NCI-H446 treated with DMSO at 0.1 percent for 48 hours (cell line): ENCODE measurements at regions not wholly inside any gene's neighbourhood (a gene's known extent, or its start where the extent isn't known, plus 50 kb on each side); places are given as distances from the start of the nearest gene placed in this dataset.
A peak's percentile ranks its signal among the peaks of the same experiment; 100 is the strongest.

Source experiments
- DNase-seq: peaks from one replicate; lab custom pipeline; 2025; lab: John Stamatoyannopoulos, UW

DNA sequence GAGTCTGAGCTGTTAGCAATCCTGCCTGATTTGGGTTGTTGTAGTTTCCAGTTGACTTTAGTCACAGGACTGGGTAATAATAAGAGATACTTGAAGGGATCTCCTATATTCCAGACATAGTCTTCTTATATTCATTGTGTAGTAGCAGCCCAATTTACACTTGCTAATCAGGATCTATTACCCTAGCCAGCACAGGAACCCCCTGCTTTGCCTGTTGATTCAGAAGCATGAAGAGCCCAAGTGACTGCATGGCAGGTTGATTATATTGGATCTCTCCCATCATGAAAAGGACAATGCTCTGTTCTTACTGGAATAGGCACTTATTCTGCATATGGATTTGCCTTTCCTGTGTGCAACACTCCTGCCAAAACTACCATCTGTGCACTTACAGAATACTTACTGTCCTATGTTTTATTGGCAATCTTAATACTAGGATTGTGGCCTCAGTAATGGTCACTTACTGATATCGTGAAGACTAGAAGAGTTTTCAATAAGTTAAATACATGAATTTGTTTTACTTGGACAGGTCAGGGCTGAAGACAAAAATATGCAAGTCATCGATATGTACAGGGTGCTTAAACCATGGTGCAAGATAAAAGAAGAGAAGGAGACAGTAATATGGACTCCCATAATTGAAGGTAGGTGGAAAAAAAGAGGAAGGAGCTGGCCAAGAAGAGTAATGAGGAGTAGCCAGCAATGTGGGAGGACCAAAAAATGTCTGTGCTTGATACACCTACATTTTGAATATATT, 304.1 kb downstream of the MCTP2 start:
- peak; percentile 5 for DNase-seq

DNA sequence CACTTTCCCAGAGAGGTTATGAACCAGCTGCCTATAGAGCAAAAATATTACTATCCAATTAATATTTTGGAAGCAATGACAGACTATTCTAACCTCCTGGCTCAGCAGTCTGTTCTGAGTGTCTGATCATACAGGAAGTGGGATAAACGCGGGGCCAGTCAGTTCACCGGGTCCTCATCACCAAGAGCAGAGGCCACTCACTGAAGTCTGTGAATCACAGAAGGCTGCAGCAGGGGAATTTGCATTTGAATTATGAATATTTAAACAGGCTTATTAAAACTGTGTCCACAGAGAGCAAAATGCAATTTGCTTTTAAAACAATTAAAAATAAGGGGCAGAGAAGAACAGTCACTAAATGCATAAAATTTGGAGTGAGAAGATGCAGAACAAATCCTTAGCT, 305.2 kb downstream of the MCTP2 start:
- DNase-seq, result no peak

DNA sequence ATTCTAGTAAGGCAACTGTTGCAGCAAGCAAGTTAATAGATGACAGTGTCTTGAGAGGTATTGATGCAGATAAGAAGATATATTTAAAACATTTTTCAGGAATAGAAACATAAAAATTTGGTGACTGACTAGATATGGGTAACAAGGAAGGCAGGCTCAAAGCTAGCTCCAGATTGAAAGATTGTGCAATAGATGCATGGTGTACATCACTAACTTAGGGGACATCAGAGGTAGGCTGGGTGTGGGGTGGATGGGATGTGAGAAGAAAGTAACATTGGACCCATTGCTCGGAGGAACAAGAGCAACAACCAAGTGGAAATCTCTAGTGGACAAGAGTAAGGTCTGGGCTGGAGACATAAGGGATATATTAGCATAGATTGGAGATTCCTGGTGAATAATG, 306.9 kb downstream of the MCTP2 start:
- no peak for DNase-seq

- no peak for DNase-seq
These were observed 311.0 kb downstream of the MCTP2 start for GRCh38 chr15:94542391-94542790.

- DNase-seq, result no peak
These were observed 315.4 kb downstream of the MCTP2 start for GRCh38 chr15:94546808-94547207.

DNA sequence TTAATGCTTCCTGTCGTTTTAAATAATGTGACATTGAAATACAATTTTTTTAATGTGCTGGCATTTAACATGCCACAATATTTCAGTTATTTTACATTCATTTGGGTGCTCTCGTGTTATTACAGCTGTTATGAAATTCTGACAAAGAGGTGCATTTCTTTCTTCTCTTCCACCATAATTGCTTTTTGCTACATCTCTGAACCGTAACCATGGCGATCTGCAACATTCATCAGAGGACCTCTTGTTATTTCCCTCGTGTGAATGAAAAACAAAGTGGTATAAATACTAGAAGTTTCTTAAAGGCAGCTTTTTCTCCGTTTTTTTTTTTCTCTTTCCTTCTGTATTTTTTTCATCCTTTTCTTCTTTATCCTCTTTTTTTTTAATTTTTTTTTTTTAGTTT, 316.4 kb downstream of the MCTP2 start:
- DNase-seq, result no peak

- no peak for DNase-seq
These were observed 324.6 kb downstream of the MCTP2 start for GRCh38 chr15:94555841-94556519.

DNA sequence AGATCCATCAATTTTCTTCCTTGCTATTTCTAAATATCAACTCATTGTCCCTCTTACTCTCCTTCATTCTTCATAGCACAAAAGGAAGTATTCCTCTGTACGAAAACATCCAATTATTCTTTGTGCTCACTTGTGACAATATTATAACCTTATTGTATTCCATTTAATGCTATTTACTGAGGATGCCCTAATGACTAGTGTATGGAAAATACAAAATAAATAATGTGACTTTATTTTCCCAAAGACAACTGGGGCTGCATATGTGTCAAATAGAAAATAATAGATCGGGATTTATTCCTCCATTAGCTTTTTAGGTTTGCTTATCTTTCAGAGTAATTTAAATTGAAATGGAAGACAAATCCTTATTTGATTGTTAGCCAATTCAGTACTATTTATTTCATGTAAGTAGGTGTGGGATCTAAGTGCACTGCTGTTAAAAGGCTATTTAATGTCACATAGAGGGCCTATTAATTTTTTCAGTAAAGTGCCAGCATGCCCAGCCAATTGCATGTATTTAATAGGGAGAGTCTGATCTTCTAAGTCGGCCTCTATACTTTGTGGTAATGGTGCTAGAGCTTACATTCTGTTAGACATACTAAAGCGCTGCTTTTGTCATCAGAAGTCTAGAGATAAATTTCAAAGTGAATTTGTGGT, 329.8 kb downstream of the MCTP2 start:
- no peak for DNase-seq

GRCh38 chr15:94563456-94563855, 332.1 kb downstream of the MCTP2 start:
- DNase-seq, result no peak

DNA sequence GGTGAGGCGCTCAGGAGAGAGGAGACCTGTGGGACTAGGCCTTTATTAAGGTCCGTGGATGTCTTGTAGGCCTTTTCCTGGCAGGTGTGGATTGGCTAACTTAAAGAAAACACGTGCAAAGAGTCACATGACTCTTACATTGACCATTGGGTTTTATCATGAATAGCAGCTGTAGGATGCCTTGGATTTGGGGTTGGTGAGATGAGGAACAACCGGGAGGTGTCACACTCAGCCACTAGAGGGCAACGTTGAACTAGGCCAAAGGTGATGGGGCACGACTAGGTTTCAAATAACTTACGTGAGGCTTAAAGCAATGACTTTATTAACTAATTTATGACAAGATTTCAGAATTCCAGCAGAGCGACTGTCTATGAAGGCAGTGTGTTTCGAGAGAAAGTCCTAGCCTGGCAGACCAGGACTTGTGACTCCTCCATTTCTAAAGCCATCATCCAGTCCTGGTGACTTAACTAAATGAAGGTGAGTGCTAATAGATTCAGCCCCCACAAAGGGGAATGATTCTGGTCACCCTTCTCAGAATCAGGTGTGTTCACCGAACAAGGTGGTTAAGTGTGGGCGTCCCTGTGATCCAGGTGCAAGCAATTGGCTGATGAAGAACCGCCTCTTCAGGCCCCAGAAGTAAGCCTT, 345.6 kb downstream of the MCTP2 start:
- no peak for DNase-seq

GRCh38 chr15:94579286-94579685, 347.9 kb downstream of the MCTP2 start:
- DNase-seq, result no peak

GRCh38 chr15:94580211-94580885, 349.0 kb downstream of the MCTP2 start:
- no peak for DNase-seq

DNA sequence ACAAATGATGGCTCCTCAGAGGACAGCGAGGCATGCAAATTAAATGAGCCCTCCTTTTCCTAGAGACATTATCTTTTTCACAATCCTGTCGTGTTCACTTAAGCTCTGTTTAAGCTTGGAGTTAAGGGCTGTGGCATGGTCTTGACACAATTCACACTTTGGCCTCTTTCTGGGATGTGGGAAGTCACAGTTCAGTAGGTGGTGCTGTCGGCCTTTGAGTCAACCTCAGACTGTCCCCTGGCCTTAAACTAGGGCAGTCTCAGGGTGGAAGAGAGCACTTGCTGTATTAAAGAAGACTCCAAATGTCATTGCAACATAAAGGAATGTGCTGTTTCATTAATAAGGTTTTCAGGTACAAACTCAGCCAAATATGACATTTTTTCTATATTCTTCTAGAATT, 351.0 kb downstream of the MCTP2 start:
- no peak for DNase-seq

DNA sequence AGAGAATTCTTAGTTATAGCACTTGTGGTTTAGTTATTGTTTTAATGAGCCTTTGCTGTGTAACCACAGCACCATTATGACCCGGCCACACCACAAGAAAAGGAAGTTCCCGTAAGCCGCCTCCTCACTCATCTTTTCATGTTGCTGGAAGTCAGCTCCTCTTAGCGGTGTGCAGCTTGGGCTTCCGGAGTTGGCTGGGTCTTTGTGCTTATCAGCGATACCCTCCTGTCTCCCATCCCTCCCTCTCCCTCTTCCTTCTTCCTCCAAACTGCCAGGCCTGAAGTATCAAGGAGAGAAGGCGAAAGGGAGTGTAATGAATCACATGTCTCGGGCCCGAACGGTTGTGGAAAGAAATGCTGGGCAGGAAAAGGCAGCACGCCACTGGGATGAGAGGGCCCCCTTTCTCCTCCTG, 353.5 kb downstream of the MCTP2 start:
- DNase-seq, result no peak

DNA sequence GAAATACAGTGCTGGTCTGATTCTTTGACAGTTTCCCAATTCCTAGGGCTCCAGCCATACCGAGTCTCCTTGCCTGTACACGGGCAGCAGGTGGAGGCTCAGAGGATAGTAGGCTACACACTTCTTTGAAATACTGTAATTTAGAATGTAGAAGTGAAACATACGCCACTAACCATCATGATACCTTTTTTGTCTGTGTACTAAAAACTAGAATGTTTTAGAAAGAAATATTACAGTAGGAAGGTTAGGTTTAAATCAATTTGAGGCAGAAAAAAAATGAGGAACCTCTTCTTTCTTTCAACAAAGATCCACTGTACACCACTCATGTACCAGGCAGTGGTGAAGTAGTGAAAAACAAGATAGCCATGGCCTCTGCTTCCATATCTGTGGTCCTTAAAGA, 354.7 kb downstream of the MCTP2 start:
- no peak for DNase-seq

DNA sequence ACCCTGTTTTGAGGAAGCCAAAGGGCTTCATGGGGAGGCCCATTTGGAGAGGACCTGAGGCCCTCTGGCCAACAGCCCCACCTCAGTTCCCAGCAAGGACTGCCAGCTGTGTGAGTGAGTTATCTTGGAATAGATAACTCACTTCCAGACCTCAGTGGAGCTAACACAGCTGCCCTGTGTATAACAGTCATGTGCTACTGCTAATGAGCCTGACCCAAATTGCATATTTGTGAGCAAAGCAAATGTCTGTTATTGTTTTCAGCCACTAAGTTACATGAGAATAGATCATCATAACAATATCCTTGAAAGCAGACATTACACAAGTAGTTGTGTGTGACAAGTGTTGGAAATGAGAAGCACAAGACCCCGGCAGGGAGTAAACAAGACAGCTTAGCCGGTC, 355.8 kb downstream of the MCTP2 start:
- no peak for DNase-seq

DNA sequence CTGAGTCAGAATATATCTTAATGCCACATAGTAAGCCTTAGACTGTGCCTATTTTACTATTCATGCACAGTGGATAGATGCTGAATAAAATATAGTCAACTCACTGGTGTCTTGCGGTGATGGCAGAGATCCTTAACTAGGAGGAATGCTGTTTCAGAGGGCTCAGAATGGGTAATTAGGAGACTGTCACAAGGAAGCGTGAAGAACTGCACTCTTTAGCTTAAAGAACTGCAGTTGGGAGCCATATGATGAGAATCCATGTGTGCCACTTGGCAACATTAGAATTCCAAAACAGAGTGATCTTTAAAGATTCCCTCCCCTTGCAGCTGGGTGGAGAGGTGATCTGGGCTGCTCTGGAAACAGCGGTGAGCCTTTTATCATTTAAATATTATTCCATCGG, 357.6 kb downstream of the MCTP2 start:
- DNase-seq, result no peak

DNA sequence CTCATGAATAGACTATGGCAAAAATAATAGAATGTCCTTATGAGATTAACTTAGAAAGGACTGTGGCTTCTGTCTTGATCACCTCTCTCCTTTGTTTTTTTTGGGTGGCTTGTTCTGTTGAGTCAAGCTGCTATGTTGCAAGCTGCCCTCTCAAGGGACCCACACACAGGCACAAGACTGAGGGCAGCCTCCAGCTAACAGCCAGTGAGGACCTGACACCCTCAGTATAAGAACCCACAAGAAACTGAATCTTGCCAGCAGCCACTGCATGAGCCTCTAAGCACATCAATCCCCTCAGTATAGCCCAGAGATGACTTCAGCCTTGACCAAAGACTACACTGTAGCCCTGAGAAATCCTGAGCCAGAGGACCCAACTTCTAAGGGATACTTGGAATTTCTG, 361.1 kb downstream of the MCTP2 start:
- no peak for DNase-seq

GRCh38 chr15:94596707-94597106, 365.3 kb downstream of the MCTP2 start:
- DNase-seq, result no peak

GRCh38 chr15:94600505-94600904, 369.1 kb downstream of the MCTP2 start:
- DNase-seq, result no peak

- DNase-seq, result no peak
These were observed 371.6 kb downstream of the MCTP2 start for GRCh38 chr15:94602754-94603470.

DNA sequence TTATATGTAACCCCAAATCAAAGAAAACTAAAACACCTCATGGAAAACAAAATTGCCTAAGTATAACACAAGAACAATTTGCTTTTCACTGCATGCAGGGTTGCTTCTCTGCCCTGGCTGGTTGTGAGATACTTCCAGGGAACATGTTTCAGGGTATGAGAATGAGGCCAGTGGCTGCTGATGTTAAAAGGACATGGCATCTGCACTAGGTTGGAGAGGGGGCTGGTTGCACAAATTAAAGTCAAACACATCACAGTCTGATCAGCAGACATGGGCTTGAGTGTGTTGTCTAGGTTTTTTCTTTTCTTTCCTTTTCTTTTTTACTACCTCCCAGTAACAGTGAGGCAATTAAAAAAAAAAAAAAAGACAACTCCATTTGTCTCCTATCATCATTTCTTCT, 374.9 kb downstream of the MCTP2 start:
- DNase-seq, result no peak
